ACC112 (cell line): ENCODE measurements at regions not wholly inside any gene's neighbourhood (a gene's known extent, or its start where the extent isn't known, plus 50 kb on each side); places are given as distances from the start of the nearest gene placed in this dataset.

Experiments used
- H2AFZ ChIP-seq: fragments of 200-600 bp; sonication (generic); one replicate; pipeline ENCODE4 v1.6.0; 2017; ENCODE audit warnings: antibody characterized with exemption, low read length; ENCODE audit not compliant: unreplicated experiment
- H3K27ac ChIP-seq: fragments of 200-600 bp; sonication (generic); 2 replicates; pipeline ENCODE4 v1.5.1; 2014; ENCODE audit warnings: low read depth, mild to moderate bottlenecking, antibody characterized with exemption, low read length, moderate library complexity
- H3K27me3 ChIP-seq: fragments of 200-600 bp; sonication (generic); 2 replicates; pipeline ENCODE4 v1.6.1; 2014; ENCODE audit warnings: mild to moderate bottlenecking, antibody characterized with exemption, low read length, moderate library complexity, mixed read lengths; ENCODE audit not compliant: insufficient read depth
- H3K36me3 ChIP-seq: fragments of 200-600 bp; sonication (generic); 2 replicates; pipeline ENCODE4 v1.6.1; 2016; ENCODE audit warnings: mild to moderate bottlenecking, antibody characterized with exemption, low read length, moderate library complexity, mixed read lengths; ENCODE audit not compliant: insufficient read depth
- H3K4me1 ChIP-seq: fragments of 200-600 bp; sonication (generic); one replicate; pipeline ENCODE4 v1.6.1; 2016; ENCODE audit warnings: low read length, mixed read lengths; ENCODE audit not compliant: insufficient read depth, unreplicated experiment, control insufficient read depth
- H3K4me3 ChIP-seq: fragments of 200-600 bp; sonication (generic); 2 replicates; pipeline ENCODE4 v1.5.1; 2014; ENCODE audit warnings: mild to moderate bottlenecking, low read depth, low read length
- H3K79me2 ChIP-seq: fragments of 200-600 bp; sonication (generic); one replicate; pipeline ENCODE4 v1.6.0; 2016; ENCODE audit warnings: low read length; ENCODE audit not compliant: control insufficient read depth, unreplicated experiment, insufficient read depth

DNA sequence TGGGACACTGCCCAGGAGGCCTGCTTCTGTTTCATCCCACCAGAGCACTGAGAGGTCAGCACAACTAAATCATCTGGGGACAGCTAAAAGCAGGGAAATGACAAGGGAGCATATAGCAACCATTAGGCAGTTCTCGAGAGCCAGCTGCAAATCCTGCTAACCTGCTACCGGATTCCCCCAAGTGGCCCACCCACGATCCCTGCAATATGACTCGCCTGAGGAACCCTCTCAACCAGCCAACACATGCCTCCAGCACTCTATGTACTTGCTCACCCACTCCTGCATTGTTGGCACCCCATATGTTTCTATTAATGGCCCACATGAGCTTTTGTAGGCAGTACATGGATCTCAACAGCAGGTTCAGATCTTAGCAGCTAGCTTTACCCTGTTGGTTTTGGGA, 326.0 kb downstream of the GABRG2 start:
- Histone ChIP-seq H3K36me3 (no peaks in the 10 kb centered on the region), H3K4me1 (no peaks in the 10 kb centered on the region), H2AFZ (no peak overlapping the region), H3K27ac (no peak overlapping the region), H3K79me2 (no peaks in the 10 kb centered on the region), H3K27me3 (no peaks in the 10 kb centered on the region), H3K4me3 (no peak overlapping the region)

DNA sequence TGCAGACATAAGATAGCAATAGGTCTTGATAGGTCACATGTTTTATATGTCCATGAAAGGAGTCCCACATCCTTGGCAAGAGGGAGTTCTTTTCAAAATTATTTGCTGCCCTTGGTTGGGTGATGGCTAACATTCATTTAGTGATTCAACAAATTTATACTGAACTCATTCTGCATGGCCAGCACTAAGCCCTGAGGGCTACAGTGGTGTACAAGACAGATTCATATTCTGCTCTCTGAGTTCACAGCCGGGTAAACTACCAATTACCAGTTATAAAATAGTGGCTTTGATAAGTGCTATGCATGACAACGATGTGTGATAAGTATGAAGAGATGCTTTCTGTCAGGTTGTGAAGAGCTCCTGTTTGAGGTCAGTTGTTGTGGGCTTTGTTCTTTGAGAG, 340.0 kb downstream of the GABRG2 start:
- no peak overlapping the region for H3K4me3 ChIP-seq
- H2AFZ ChIP-seq, result no peak overlapping the region
- H3K4me1 ChIP-seq, result no peaks in the 10 kb centered on the region
- no peak overlapping the region for H3K27ac ChIP-seq
- no peaks in the 10 kb centered on the region for H3K79me2 ChIP-seq
- no peaks in the 10 kb centered on the region for H3K27me3 ChIP-seq
- H3K36me3 ChIP-seq, result no peaks in the 10 kb centered on the region

DNA sequence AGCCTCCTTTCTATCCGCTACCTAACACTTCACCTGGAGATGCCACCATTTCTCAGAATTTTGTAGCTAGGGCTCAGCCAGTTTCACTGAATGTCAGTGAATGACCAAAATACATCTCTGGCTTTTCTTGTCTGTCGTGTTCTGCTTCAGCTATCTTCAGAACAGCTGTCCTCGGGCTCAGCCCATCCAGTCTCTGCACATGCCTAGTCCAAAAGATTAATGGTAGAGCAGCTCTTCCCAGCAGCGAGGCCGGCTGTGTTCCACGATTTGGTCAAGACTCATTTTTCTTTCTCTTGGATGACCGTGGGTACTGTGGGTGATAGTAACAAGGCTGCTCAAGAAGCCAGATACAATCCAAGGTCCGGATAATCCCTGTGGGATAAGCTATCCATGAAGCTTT, 342.8 kb downstream of the GABRG2 start:
- no peaks in the 10 kb centered on the region for H3K4me1 ChIP-seq
- no peaks in the 10 kb centered on the region for H3K36me3 ChIP-seq
- no peak overlapping the region for H3K4me3 ChIP-seq
- H3K27ac ChIP-seq, result no peak overlapping the region
- no peak overlapping the region for H2AFZ ChIP-seq
- no peaks in the 10 kb centered on the region for H3K27me3 ChIP-seq
- no peaks in the 10 kb centered on the region for H3K79me2 ChIP-seq

DNA sequence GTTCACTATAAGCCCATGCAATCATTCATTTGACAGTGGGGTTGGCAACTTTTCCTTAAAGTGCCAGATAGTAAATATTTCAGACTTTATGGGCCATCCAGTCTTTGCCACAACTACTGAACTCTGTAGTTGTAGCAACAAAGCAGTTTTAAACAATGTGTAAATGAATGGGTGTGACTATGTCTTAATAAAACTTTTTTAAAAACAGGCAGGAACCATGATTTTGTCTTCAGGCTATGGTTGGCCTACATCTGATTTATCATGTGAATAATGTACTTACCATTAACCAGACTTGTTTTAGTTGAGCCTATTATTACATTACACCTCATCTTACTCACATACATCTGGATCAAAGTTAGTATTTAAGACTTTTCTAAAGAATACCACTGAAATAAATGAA, 361.6 kb downstream of the GABRG2 start:
- Histone ChIP-seq H3K36me3 (no peaks in the 10 kb centered on the region), H2AFZ (no peak overlapping the region), H3K27ac (no peak overlapping the region), H3K4me1 (no peaks in the 10 kb centered on the region), H3K4me3 (no peak overlapping the region), H3K27me3 (no peaks in the 10 kb centered on the region), H3K79me2 (no peaks in the 10 kb centered on the region)

DNA sequence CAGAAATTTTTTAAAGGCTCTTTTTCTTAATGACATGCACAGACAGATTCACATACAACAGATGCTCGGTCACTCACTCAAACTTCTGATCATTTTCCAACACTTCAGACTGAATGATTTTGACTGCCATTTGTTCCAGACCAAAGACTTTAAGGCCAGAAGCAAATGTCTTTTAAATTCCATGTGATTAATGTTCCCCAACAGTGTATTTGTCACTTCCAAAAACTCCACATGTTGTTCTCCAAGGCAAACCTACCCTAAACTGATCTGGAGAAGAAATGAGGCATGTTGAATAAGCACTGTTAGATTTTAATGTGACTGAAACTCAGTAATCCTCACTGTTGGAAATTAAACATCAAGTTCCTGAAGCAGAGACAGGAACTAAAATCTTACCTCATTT, 366.7 kb downstream of the GABRG2 start:
- no peak overlapping the region for H3K4me3 ChIP-seq
- H2AFZ ChIP-seq, result no peak overlapping the region
- no peak overlapping the region for H3K27ac ChIP-seq
- H3K27me3 ChIP-seq, result no peaks in the 10 kb centered on the region
- no peaks in the 10 kb centered on the region for H3K4me1 ChIP-seq
- no peaks in the 10 kb centered on the region for H3K79me2 ChIP-seq
- H3K36me3 ChIP-seq, result no peaks in the 10 kb centered on the region

DNA sequence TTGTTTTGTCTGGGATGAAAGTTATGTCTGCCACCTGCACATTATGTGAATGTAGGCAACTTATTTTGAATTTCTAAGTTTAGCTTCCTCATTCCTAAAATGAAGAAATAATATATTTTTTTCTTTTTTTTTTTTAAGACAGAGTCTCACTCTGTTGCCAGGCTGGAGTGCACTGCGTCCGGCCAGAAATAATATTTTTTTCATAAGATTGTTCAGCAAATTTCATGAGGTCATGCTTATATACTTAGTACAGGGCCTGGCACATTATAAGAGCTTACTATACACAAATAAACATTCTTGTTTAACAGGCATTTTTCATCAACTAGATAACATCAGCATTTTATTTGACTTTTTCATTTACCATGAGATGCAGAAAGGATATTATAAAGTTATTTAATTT, 368.5 kb downstream of the GABRG2 start:
- Histone ChIP-seq H2AFZ (no peak overlapping the region), H3K27ac (no peak overlapping the region), H3K4me1 (no peaks in the 10 kb centered on the region), H3K79me2 (no peaks in the 10 kb centered on the region), H3K27me3 (no peaks in the 10 kb centered on the region), H3K36me3 (no peaks in the 10 kb centered on the region), H3K4me3 (no peak overlapping the region)

DNA sequence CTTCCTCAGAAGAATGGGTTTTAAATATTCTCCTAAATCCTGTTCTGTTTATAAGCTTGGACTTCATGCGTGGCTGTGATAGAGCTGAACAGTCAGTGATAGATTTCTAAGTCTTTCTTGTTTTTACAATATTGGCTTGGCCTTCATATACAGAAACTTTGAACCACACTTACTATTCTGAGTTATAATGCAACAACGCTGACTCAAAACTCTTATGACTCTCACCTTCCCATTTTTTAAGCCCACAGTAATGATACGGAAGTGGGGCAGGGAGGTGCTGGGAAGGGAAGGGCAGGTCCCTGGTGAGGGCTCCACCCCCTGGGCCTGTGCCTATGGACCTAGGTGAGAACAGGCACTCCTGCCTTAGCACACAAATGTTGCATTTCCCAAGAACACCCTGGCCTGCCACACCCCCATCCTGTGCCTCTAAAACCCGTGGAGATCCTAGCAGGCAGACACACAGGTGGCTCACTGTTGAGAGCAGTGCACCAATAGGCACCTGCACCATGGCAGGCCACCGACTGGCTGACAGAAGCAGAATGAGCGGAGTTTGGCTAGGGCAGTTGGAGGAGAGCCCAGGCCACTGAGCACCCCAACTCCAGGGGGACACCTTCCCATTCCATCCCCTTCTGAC, 376.7 kb downstream of the GABRG2 start:
- H3K4me3 ChIP-seq, result no peak overlapping the region
- no peaks in the 10 kb centered on the region for H3K27me3 ChIP-seq
- H3K27ac ChIP-seq, result no peak overlapping the region
- H3K4me1 ChIP-seq, result no peaks in the 10 kb centered on the region
- H2AFZ ChIP-seq, result no peak overlapping the region
- H3K79me2 ChIP-seq, result no peaks in the 10 kb centered on the region
- H3K36me3 ChIP-seq, result no peaks in the 10 kb centered on the region

DNA sequence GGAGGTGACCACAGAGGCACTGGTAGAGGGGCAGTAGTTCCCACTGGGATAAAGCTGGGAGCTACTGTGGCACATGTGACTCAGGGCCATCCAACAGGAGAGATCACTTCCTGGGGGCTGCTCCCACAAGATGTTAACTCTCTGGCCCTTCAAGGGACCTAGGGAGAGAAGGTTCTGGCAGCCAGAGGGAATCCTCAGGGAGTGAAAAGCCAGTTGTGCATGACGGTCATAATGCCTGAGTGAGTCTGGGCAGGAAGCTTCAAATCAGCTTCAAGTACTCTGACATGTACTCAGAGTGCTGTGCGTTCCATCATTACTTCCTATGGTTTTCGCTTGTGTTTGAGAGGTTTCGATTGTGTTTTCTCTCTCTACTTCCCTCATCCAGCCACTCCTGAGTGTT, 388.5 kb downstream of the GABRG2 start:
- Histone ChIP-seq H2AFZ (no peak overlapping the region), H3K27ac (no peak overlapping the region), H3K4me1 (no peaks in the 10 kb centered on the region), H3K27me3 (no peaks in the 10 kb centered on the region), H3K4me3 (no peak overlapping the region), H3K36me3 (no peaks in the 10 kb centered on the region), H3K79me2 (no peaks in the 10 kb centered on the region)

DNA sequence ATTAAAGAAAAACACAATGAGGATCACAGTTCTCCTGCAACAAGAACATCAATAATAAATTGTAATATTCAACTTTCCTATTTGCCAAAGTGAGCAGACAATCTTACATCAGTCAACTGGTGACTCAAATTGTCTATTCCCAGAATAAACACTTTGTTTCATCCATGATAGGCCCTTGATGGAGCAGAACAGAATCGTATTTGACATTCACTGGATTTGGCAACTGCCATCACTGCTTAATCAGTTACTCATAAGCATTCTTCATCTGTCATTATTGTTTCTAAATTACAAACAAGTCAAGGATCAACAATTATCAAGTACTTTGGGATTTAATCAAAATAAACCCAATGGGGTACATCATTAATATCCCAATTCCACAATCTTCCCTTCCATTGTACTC, 398.4 kb downstream of the GABRG2 start:
- no peak overlapping the region for H3K4me3 ChIP-seq
- H3K27me3 ChIP-seq, result no peaks in the 10 kb centered on the region
- H3K4me1 ChIP-seq, result no peaks in the 10 kb centered on the region
- H3K79me2 ChIP-seq, result no peaks in the 10 kb centered on the region
- no peak overlapping the region for H3K27ac ChIP-seq
- H3K36me3 ChIP-seq, result no peaks in the 10 kb centered on the region
- no peak overlapping the region for H2AFZ ChIP-seq

DNA sequence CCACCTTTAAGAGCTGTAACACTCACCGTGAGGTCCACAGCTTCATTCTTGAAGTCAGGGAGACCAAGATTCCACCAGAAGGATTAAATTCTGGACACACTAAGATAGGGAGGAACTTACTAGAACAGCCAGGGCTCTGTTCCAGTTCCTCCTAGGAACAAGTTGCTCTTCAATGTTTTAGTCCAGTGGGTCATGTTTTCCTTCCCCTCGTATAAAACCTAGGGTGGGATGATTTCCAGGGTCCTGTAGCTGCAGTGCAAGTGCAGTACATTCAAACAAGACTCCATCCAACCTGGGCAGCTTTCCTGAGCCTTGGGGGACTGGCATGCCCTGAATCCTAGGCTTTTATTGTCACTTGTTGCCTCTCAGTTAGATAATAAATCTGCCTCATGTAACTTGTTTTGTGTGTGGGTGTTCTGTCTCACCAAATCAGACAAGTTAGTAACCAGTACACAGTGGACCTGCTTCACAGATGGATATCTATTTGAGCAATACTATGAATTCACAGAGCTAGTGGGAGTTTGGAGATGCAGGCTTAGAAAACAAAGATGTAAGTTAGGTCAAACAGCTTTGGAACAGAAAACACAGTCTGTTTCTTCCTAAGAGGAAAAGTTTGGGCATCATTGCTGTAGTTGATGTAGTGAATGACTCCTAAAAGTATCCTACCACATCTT, 405.6 kb downstream of the GABRG2 start:
- no peak overlapping the region for H3K27ac ChIP-seq
- no peak overlapping the region for H2AFZ ChIP-seq
- no peaks in the 10 kb centered on the region for H3K36me3 ChIP-seq
- no peaks in the 10 kb centered on the region for H3K79me2 ChIP-seq
- no peaks in the 10 kb centered on the region for H3K4me1 ChIP-seq
- no peaks in the 10 kb centered on the region for H3K27me3 ChIP-seq
- no peak overlapping the region for H3K4me3 ChIP-seq

DNA sequence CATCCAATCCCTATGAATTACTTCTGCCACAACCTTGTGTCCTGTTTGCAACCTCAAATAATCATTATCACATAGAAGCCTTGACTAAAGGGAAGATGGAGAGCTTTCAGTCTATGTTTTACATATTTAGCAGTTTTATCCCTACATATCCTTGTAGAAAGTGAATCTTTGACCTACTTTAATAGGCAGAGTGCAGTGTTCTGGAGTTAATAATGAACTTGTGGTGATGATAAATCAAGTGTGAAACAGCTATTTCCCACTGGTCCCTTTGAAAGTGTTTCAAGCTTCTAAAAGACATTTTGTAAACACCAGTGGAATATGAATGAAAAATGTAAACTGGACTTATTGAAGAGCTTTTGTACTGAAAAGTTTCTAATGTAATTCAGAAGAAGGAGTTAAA, 406.7 kb downstream of the GABRG2 start:
- Histone ChIP-seq H2AFZ (no peak overlapping the region), H3K4me3 (no peak overlapping the region), H3K27me3 (no peaks in the 10 kb centered on the region), H3K27ac (no peak overlapping the region), H3K36me3 (no peaks in the 10 kb centered on the region), H3K79me2 (no peaks in the 10 kb centered on the region), H3K4me1 (no peaks in the 10 kb centered on the region)
